ENCODE measurements at regions not wholly inside any gene's neighbourhood (a gene's known extent, or its start where the extent isn't known, plus 50 kb on each side); places are given as distances from the start of the nearest gene placed in this dataset.
A peak's percentile ranks its signal among the peaks of the same experiment; 100 is the strongest.
"Not testable (repeated sequence)": the region's sequence is repeated elsewhere in the genome, so short reads cannot be mapped to it uniquely, and the experiment has no call there.

DNA sequence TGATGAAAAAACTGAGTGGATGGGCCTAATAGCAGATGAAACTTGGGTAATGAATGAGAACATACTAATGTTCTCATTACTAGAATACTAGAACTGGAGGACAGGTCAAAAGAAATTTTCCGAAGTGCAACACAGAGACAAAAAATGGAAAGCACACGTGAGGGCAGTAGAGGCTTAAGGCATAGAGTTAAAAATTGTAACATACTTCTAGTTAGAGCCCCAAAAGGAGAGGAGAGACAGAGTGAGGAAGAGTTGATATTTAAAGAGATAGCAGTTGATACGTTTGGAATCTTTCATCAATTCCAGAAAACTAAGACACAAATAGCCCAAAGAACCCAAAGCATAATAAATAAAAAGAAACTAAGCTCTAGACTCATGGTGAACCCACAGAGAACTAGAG lies 327.9 kb downstream of the SQOR start:
- no peak for DNase-seq

DNA sequence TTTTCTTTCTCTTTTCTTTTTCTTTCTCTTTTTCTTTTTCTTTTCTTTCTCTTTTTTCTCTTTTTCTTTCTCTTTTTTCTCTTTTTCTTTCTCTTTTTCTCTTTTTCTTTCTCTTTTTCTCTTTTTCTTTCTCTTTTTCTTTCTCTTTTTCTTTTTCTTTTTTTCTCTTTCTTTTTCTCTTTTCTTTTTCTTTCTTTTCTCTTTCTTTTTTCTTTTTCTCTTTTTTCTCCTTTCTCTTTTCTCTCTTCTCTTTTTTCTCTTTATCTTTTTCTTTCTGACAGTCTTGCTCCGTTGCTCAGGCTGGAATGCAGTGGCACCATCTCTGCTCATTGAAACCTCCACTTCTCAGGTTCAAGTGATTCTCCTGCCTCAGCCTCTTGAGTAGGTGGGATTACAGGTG lies 335.7 kb downstream of the SQOR start:
- no peak for DNase-seq

DNA sequence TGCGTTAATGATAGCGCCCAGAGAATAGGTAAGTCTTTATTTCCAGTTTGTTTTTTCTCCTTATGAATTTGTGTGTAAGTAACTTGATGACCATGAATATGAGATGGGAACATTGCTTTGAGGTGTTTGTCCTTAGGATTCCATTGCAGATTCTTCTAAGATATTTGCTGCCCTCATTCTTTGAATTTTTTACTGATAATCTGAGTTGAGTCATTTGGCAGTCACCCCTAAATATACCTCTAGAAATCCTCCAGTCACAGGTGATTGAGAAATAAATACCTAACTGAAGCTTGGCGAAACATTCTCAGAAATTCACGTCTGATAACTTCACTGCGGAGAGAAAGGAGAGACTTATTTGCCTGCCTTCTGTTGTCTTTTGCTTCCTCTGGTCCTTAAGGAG lies 345.5 kb downstream of the SQOR start:
- no peak for DNase-seq

DNA sequence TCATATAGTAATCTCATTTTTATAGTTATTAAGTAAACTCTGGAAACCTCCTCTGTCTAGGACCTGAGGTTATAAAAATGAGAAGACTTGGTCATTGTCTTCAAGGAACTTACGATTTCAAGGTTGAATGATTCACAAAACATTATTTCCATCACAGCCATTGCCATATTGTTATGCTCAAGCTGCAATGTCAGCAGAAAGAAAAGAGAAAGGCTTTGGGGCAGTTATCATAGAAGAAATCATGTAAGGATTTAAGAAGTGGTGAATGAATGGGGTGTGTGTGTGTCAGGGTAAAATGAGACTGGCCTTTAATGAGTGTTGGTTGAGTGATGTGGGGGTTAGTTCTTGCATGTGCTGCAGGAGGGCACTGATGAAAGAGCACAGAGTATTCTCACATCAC lies 346.8 kb downstream of the SQOR start:
- DNase-seq: no peak

DNA sequence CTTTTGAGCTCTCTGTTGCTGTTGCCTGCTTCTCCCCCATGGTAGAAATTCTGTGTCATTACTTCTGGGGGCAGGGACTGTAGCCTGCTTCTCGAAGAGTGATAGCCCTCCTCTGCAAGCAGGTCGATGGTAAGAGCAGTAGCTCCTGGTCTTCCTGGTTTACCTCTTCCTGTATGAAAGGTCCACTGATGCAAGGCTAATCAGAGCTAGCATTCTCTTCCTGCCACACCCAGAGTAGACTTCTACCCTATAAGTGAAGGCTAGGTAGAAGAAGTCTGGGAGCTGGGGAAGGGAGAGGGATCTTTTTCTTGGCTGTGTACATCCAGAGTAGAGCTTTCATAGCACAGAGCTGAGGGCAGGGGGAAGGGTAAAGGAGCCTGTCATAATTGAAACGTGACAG lies 357.0 kb downstream of the SQOR start:
- DNase-seq: no peak

GRCh38 chr15:45993072-45993471 lies 358.2 kb downstream of the SQOR start:
- no peak for DNase-seq

- DNase-seq: no peak
These were observed 358.7 kb downstream of the SQOR start for GRCh38 chr15:45993508-45993907.

GRCh38 chr15:45995800-45996199 lies 361.0 kb downstream of the SQOR start:
- no peak for DNase-seq

GRCh38 chr15:46014532-46014931 lies 379.7 kb downstream of the SQOR start:
- no peak for DNase-seq

DNA sequence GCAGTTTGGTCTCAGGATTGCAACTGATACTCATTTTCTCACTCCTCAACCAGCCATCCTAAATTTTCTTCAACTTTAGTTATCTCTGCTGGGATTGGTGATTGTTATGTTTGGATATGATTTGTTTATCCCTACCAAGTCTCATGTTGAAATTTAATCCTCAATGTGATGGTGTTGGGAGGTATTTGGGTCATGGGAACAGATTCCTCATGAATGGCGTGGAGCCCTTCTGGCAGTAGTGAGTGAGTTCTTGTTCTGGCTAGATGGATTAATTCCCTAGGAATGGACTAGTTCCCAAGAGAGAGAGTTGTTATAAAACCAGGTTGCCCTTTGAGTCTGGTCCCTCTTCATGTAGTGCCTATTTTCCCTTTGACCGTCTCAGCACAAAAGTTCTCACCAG lies 399.9 kb downstream of the SQOR start:
- DNase-seq: no peak

DNA sequence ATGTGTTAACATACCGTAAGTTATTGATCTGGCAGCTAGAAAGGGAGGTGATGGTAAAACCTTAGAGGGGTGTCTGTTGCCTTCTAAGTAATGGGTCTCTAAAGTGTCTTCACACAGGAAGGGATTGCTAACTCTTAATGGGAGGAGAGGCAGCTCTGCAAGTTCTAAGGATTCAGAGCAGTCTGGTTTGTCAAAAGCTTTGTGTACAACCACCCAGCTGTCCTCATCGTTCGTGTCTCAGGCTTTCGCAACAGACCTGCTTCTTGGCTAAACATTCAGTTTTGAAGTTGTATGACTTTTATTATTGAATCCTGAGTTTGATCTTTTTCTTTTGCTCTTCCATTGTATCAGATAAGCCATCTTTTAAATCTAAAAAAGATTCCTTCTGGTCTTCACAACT lies 404.9 kb downstream of the SQOR start:
- no peak for DNase-seq

DNA sequence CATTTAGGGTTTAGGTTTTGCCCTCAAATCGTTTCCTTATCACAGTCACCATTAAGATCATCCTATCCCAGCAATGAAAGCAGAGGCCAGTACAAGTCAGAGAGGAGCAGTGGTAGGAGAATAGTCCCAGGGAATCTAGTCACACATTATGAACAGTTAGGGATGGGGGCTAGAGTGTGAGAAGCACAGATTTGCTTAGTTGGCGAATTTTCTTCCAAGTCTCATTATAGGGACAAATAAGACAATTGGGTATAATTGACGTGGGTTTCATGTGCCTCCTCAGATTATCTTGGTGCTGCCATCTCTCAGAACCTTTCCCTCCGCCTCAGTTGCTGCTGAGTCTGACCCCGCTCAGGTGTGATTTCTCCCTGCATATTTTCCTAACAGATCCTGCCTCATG lies 407.1 kb downstream of the SQOR start:
- no peak for DNase-seq

GRCh38 chr15:46059921-46060594 lies 425.2 kb downstream of the SQOR start:
- DNase-seq: no peak

- no peak for DNase-seq
These were observed 426.2 kb downstream of the SQOR start for GRCh38 chr15:46061002-46061401.

GRCh38 chr15:46077220-46077619 lies 442.4 kb downstream of the SQOR start:
- no peak for DNase-seq

- no peak for DNase-seq
These were observed 444.2 kb downstream of the SQOR start for GRCh38 chr15:46079046-46079445.

DNA sequence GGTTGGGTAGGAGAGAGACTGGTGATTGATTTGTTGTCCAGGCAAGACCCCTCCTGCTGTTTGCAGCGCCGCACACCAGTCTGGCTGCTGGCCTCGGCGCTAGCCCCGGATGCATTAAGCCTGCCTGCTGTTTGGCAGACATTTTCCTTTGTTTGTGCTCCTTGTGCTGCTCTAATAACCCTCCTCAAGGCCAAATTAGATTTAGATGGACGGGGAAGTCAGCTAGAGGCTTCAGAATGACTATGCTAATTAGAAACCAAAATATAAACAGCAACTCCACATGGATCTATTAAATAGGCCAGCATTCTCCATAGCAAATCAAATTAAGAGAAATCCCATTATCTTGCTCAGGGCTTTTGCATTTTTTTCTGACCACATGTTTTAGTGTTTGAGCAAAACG lies 445.2 kb downstream of the SQOR start:
- no peak for DNase-seq

DNA sequence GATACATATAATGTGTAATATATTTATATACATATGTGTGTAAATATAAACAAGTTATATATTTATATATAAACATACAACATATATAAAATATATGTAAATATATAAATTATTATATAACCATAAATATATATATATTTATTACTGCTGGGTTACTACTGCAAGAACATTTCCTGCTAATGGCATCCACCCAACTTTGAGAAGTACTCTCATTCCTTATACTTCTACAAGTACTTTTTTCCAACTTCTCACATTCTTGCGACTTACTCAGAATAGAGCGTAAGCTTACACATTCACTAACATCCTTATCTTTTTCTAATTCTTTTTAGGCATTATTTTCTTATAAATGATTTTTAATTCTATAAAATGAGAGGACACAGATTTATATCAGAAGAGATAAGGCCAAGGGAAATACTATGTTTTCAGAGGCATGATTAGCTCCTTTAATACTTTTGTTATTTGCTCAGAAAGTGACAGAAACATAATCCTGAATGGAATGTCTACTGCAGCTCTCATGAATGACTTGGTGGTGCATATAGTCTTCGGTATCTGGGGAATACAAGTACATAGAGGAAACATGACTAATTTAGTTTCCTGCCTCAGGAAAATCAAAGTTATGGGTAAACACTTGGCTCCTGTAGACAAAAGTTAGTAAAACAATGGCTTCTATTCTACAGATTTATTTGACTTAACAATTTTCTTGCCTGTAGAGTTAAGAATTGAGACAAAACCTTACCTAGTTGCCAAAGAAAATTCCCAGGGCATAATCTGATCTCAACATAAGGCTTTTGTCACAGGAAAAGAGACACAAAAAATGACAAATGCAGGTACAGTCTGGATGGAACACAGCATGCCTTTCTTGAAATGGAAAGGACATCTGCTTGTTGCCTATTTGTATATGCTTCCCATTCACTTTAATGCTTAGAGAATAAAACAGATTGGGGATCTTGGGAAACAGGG lies 453.9 kb downstream of the SQOR start:
- no peak for DNase-seq

GRCh38 chr15:46089467-46089935 lies 454.7 kb downstream of the SQOR start:
- DNase-seq: no peak

DNA sequence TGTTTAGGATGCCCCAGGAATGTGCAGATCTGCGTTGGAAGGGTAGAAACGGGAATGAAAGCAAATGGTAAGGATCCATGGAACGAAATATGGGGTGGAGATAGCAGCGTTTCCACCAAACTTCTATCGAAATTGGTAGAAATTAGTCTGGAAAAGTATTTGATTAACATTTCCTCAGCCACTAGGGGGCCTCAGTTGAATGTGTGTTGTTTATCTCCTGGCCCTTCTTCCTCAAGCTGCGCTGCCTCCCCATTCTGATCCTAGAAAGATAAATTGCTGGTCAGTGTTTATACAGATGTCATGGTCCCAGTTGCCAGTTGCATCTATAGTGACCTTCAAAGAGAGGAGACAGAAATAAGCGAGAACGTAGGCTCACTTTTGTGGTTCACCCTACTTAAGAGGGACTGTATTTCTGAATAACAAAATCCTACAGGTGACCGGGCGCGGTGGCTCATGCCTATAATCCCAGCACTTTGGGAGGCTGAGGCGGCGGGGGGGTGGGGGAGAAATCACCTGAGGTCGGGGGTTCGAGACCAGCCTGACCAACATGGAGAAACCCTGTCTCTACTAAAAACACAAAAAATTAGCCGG lies 457.1 kb downstream of the SQOR start:
- peak; percentile 35 for DNase-seq

DNA sequence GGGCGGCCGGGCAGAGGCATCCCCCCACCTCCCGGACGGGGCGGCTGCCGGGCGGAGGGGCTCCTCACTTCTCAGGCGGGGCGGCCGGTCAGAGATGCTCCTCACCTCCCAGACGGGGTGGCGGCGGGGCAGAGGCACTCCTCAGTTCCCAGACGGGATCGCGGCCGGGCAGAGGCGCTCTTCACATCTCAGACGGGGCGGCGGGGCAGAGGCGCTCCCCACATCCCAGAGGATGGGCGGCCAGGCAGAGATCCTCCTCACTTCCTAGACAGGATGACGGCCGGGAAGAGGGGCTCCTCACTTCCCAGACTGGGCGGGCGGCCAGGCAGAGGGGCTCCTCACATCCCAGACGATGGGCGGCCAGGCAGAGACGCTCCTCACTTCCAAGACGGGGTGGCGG lies 463.2 kb downstream of the SQOR start:
- DNase-seq: not testable (repeated sequence)

DNA sequence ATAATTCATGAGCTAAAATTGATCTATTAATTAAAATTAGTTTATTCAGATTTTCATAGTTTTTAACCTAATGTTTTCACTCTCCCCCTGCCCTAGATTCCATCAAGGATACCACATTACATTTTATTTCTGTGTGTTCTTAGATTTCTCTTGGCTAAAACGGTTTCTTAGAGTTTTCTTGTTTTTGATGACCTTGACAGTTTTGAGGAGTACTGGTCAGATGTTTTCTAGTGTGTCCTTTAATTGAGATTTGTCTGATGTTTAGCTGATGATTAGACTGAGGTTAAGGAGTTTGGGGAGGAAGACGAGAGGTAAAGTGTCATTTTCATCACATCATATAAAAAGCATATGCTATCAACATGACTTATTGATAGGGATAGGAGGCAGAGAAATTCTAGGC lies 475.9 kb downstream of the SQOR start:
- no peak for DNase-seq

DNA sequence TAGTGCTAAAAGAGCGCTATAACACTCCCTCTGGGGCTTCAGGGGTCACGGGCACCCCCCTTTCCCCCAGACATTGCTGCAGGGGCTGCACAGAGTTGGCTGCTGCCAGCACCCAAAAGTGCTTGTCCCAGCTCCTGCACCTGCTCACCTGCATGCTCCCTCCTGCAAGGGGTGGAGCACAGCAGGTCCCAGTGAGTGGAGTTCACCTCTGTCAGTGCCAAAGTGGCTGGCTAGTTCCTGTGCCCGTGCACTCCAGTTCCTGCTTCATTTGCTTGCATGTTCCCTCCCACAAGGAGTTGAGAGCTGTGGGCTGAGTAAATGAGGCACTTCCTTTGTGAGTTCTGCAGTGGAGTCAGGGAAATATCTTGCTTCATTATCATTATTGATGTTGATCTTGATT lies 476.9 kb downstream of the SQOR start:
- DNase-seq: no peak

- DNase-seq: no peak
These were observed 482.2 kb downstream of the SQOR start for GRCh38 chr15:46117071-46117470.

Measured in SHP77 treated with DMSO at 0.1 percent for 48 hours (cell line).